Calu3 (cell line): ENCODE measurements at regions not wholly inside any gene's neighbourhood (a gene's known extent, or its start where the extent isn't known, plus 50 kb on each side); places are given as distances from the start of the nearest gene placed in this dataset.

Source experiments
- BruUV-seq: library from RNA; stranded (reverse); fragments of 400-500 nt; replicated peaks from 2 replicates; lab custom pipeline; 2021; lab: Mats Ljungman, UMichigan
- CTCF ChIA-PET: fragments of 300-600 bp; sonication (Branson Sonifier 250); formaldehyde crosslinking; loops from one replicate; lab custom pipeline; 2022; ENCODE audit warnings: antibody characterized with exemption; lab: Charles Lee
- DNase-seq: peaks from one replicate; pipeline ENCODE4 v3.0.0; 2022
- H3K27ac Mint-ChIP-seq: one replicate; pipeline ENCODE4 v1.8.0; 2022; ENCODE audit warnings: mixed read lengths; ENCODE audit not compliant: unreplicated experiment
- H3K27me3 Mint-ChIP-seq: one replicate; pipeline ENCODE4 v1.8.0; 2022; ENCODE audit warnings: mixed read lengths; ENCODE audit not compliant: unreplicated experiment
- H3K36me3 Mint-ChIP-seq: one replicate; pipeline ENCODE4 v1.8.0; 2022; ENCODE audit warnings: mild to moderate bottlenecking, moderate library complexity, mixed read lengths; ENCODE audit not compliant: insufficient read depth, unreplicated experiment
- H3K4me1 Mint-ChIP-seq: one replicate; pipeline ENCODE4 v1.8.0; 2022; ENCODE audit warnings: mild to moderate bottlenecking, low read depth, mixed read lengths; ENCODE audit not compliant: unreplicated experiment
- H3K4me3 Mint-ChIP-seq: one replicate; pipeline ENCODE4 v1.8.0; 2022; ENCODE audit warnings: mild to moderate bottlenecking, low read depth, moderate library complexity, mixed read lengths; ENCODE audit not compliant: unreplicated experiment
- H3K9me3 Mint-ChIP-seq: one replicate; pipeline ENCODE4 v1.8.0; 2022; ENCODE audit warnings: low read depth, mixed read lengths; ENCODE audit not compliant: unreplicated experiment
- intact Hi-C: fragments of 100-400 bp; cut with micrococcal nuclease; formaldehyde crosslinking; loops from one replicate; pipeline ENCODE4 v1.10.0; 2022; ENCODE audit not compliant: unreplicated experiment
- TF ChIP-seq, protein P1 (sequence below): fragments of 200-600 bp; IDR thresholded peaks from one replicate; pipeline ENCODE4 v1.8.0; 2022; ENCODE audit warnings: antibody characterized with exemption; ENCODE audit not compliant: unreplicated experiment

DNA sequence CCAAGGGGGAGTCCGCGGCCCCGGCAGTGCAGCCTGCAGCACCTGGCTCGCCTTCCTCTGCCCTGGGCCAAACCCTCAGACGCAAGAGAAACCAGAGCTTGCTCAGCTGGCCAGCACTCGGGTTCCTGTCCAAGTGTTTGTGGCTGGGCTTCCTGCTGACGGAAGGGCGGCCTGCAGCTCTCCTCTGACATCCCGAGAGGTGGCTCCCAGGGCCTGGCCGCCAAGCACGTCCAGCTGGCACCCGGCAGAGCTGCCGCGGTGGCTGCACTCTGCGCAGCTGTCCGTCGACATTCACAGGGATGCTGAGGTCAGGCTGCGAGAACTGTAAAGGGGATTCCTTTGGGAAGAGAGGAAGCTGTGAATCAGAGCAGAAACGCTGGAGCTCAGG, 85.6 kb downstream of the CPN2 start:
- no TSS peak for BruUV-seq

DNA sequence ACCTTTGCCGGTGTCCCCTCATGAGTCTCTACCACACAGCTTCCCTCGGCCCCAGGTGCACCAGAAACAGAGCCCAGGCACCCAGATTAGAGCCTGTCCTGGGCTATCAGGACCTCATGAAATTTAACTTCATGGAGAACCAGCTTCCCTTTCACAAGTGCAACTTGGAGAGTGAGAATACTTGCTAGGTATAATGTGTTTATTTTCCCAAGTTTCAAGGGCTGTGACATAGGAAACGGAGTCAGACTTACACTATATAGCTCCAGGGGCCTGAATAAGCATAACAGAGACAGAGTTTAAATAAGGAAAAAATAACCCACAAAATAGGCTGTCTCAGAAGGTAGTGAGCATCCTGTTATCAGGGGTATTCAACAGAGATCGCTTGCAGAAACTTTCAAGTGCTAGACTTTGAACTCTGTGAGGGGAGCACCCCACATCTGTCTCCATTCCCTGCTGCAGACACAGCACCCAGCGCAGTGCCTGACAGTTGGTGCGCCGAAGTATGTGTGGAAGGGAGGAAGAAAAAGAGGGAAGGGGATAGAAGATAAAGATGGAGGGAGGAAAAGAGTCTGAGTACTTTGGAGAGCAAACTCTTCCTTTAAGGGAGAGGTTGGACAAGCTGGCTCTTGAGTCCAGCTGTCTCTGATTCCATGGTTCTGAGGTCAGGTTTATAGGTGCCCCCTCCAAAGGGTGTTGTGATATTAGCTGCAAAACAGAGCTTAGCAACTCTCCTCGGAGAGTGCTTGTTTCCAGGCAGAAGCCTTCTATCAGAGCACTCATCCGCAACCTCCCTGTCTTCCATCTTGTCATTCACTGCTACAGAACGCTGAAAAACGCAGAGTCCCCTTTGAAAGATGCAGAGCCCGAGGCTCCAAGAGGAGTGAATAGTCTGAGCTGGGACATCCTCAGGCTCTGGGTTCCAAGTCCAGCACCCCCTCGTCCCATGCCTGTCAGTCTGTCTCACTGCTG, 84.8 kb downstream of the CPN2 start:
- TF ChIP-seq, protein P1, sequence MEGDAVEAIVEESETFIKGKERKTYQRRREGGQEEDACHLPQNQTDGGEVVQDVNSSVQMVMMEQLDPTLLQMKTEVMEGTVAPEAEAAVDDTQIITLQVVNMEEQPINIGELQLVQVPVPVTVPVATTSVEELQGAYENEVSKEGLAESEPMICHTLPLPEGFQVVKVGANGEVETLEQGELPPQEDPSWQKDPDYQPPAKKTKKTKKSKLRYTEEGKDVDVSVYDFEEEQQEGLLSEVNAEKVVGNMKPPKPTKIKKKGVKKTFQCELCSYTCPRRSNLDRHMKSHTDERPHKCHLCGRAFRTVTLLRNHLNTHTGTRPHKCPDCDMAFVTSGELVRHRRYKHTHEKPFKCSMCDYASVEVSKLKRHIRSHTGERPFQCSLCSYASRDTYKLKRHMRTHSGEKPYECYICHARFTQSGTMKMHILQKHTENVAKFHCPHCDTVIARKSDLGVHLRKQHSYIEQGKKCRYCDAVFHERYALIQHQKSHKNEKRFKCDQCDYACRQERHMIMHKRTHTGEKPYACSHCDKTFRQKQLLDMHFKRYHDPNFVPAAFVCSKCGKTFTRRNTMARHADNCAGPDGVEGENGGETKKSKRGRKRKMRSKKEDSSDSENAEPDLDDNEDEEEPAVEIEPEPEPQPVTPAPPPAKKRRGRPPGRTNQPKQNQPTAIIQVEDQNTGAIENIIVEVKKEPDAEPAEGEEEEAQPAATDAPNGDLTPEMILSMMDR = no peak
- CTCF ChIA-PET = no interaction called here
- DNase-seq = no peak
- no peaks in the 10 kb centered on the region for H3K27me3 Mint-ChIP-seq
- no TSS peak for BruUV-seq
- intact Hi-C loops = loop anchor here (5.0 kb wide), 1 partner anchor 41 kb away; no protein-coding TSS in a partner anchor
- H3K4me3 Mint-ChIP-seq = no peak overlapping the region
- no peak overlapping the region for H3K27ac Mint-ChIP-seq
- H3K4me1 Mint-ChIP-seq = peaks cover 36% of the 10 kb centered on the region
- peaks cover 8% of the 10 kb centered on the region for H3K36me3 Mint-ChIP-seq
- H3K9me3 Mint-ChIP-seq = no peaks in the 10 kb centered on the region

More for the DNA sequence above, 85.6 kb downstream of the CPN2 start:
- TF ChIP-seq, protein P1 = no peak
- peaks cover 31% of the 10 kb centered on the region for H3K4me1 Mint-ChIP-seq
- intact Hi-C loops = loop anchor here (5.0 kb wide), 1 partner anchor 42 kb away; no protein-coding TSS in a partner anchor
- no peak for DNase-seq
- H3K4me3 Mint-ChIP-seq = no peak overlapping the region
- H3K27me3 Mint-ChIP-seq = no peaks in the 10 kb centered on the region
- peaks cover 5% of the 10 kb centered on the region for H3K36me3 Mint-ChIP-seq
- CTCF ChIA-PET = no interaction called here
- no peaks in the 10 kb centered on the region for H3K9me3 Mint-ChIP-seq
- H3K27ac Mint-ChIP-seq = no peak overlapping the region

DNA sequence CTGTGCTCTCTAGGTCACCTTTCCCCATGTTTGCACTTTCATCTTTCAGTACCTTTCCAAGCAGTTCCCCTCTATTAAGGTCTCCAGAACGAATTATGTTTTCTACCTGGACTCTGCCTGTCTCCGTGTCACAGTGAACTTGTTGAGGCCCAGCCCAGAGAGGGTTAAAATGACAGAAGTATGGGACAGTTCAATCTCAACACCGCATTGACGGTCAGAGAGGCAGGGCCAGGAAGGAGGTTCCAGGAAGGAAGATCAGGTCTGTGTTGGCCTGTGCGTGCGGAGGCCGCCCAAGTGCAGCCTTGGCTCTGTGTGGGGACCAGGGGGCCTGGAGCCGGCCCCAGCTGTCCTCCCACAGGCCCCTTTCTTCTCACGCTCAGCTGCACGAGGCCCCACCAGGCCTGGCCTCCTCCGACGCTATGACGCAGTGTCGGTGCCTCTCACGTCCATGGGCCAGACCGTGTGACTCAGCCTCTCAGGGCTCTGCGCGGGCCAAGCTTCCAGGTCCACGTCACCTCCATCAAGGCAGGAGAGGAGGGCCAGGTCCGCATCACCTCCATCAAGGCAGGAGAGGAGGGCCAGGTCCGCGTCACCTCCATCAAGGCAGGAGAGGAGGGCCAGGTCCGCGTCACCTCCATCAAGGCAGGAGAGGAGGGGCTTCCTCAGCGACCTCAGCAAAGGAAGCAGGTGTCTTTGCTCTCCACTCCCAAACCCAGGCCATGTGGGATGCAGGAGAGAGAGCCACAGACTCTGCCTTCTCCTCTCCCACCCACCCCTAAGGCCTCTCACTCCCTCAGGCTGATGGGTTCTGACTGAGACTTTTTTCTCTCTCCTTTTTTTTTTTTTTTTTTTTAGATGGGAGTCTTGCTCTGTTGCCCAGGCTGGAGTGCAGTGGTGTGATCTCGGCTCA, 83.1 kb downstream of the CPN2 start:
- Mint-ChIP-seq H3K36me3 (peaks cover 8% of the 10 kb centered on the region), H3K4me1 (peaks cover 36% of the 10 kb centered on the region), H3K9me3 (no peaks in the 10 kb centered on the region), H3K27me3 (no peaks in the 10 kb centered on the region), H3K4me3 (no peak overlapping the region), H3K27ac (peak overlapping the region; percentile 46)
- CTCF ChIA-PET = interaction anchor here (0.6 to 0.8 kb wide), 3 partner anchors 10 to 327 kb away, joined by 3 to 5 read pairs (median 4); no protein-coding TSS in a partner anchor
- intact Hi-C loops = loop anchor here (5.0 kb wide), 1 partner anchor 39 kb away; no protein-coding TSS in a partner anchor
- BruUV-seq = no TSS peak
- TF ChIP-seq, protein P1 = no peak
- no peak for DNase-seq
